Colonic mucosa (tissue), 4 donors: ENCODE measurements at regions not wholly inside any gene's neighbourhood (a gene's known extent, or its start where the extent isn't known, plus 50 kb on each side); places are given as distances from the start of the nearest gene placed in this dataset.

ENCODE experiments used
- DNase-seq: peaks from one replicate; pipeline ENCODE4 v3.0.0-alpha.2; 2020
- H3K27ac ChIP-seq: fragments of 200-600 bp; one replicate; pipeline ENCODE4 v1.8.0; 2021
- H3K27me3 ChIP-seq: fragments of 200-600 bp; one replicate; pipeline ENCODE4 v1.8.0; 2021
- H3K36me3 ChIP-seq: fragments of 200-600 bp; one replicate; pipeline ENCODE4 v1.8.0; 2021
- H3K4me1 ChIP-seq: fragments of 200-600 bp; one replicate; pipeline ENCODE4 v1.8.0; 2021; ENCODE audit warnings: mild to moderate bottlenecking
- H3K4me3 ChIP-seq: fragments of 200-600 bp; one replicate; pipeline ENCODE4 v1.8.0; 2021
- H3K9ac ChIP-seq, 2 donors: one replicate each; pipeline ENCODE4 v1.7.0; 2013; ENCODE audit warnings: control low read depth in 2 of 2, low read depth in 2 of 2, low read length in 2 of 2
- H3K9me3 ChIP-seq: fragments of 200-600 bp; one replicate; pipeline ENCODE4 v1.8.0; 2021
- CTCF ChIP-seq: fragments of 200-600 bp; IDR thresholded peaks from one replicate; pipeline ENCODE4 v1.8.0; 2022; ENCODE audit warnings: antibody characterized with exemption, mild to moderate bottlenecking
- intact Hi-C: fragments of 100-400 bp; cut with DNase I; formaldehyde crosslinking; loops from one replicate; pipeline ENCODE4 v1.14.1; 2022
- donor health status: healthy.
- donor health status: DM: no; HTN: no; CAD: no.
- donor health status: DM: no; HTN: no; CAD: no.

GRCh38 chr7:52302765-52303520, 732.5 kb upstream of the POM121L12 start:
- intact Hi-C loops: no loop called here
- Histone ChIP-seq H3K4me1 (no peaks in the 10 kb centered on the region), H3K4me3 (no peak overlapping the region), H3K27ac (no peak overlapping the region), H3K9ac (no peak overlapping the region), H3K27me3 (no peaks in the 10 kb centered on the region), H3K9me3 (no peaks in the 10 kb centered on the region), H3K36me3 (no peaks in the 10 kb centered on the region)
- TF ChIP-seq CTCF: no peak
- DNase-seq: no peak

- DNase-seq: no peak
- no peak overlapping the region for H3K9ac ChIP-seq
- no peak for TF ChIP-seq CTCF
- no peaks in the 10 kb centered on the region for H3K27me3 ChIP-seq
- intact Hi-C loops: no loop called here
- no peaks in the 10 kb centered on the region for H3K9me3 ChIP-seq
- no peaks in the 10 kb centered on the region for H3K36me3 ChIP-seq
- H3K27ac ChIP-seq: no peak overlapping the region
- no peak overlapping the region for H3K4me3 ChIP-seq
- no peaks in the 10 kb centered on the region for H3K4me1 ChIP-seq
These were observed 738.3 kb upstream of the POM121L12 start for GRCh38 chr7:52297128-52297527.

- Histone ChIP-seq H3K9ac (no peak overlapping the region), H3K9me3 (no peaks in the 10 kb centered on the region), H3K4me1 (no peaks in the 10 kb centered on the region), H3K27me3 (no peaks in the 10 kb centered on the region), H3K36me3 (no peaks in the 10 kb centered on the region), H3K27ac (no peak overlapping the region), H3K4me3 (no peak overlapping the region)
- DNase-seq: no peak
- intact Hi-C loops: no loop called here
- no peak for TF ChIP-seq CTCF
These were observed 740.5 kb upstream of the POM121L12 start for GRCh38 chr7:52294942-52295341.

GRCh38 chr7:52289247-52289646, 746.2 kb upstream of the POM121L12 start:
- no peaks in the 10 kb centered on the region for H3K4me1 ChIP-seq
- H3K36me3 ChIP-seq: no peaks in the 10 kb centered on the region
- H3K9ac ChIP-seq: no peak overlapping the region
- no peak overlapping the region for H3K27ac ChIP-seq
- DNase-seq: no peak
- H3K9me3 ChIP-seq: no peaks in the 10 kb centered on the region
- no peak for TF ChIP-seq CTCF
- no peak overlapping the region for H3K4me3 ChIP-seq
- intact Hi-C loops: no loop called here
- H3K27me3 ChIP-seq: no peaks in the 10 kb centered on the region

- Histone ChIP-seq H3K4me1 (no peaks in the 10 kb centered on the region), H3K9me3 (no peaks in the 10 kb centered on the region), H3K36me3 (no peaks in the 10 kb centered on the region), H3K27me3 (no peaks in the 10 kb centered on the region), H3K9ac (no peak overlapping the region), H3K27ac (no peak overlapping the region), H3K4me3 (no peak overlapping the region)
- intact Hi-C loops: no loop called here
- DNase-seq: no peak
- TF ChIP-seq CTCF: no peak
These were observed 747.7 kb upstream of the POM121L12 start for GRCh38 chr7:52287698-52288097.
